A673 (cell line): ENCODE measurements at regions not wholly inside any gene's neighbourhood (a gene's known extent, or its start where the extent isn't known, plus 50 kb on each side); places are given as distances from the start of the nearest gene placed in this dataset.

Experiments
- BruUV-seq: library from RNA; stranded (reverse); fragments of 400-500 nt; replicated peaks from 2 replicates; lab custom pipeline; 2021; lab: Mats Ljungman, UMichigan
- CTCF ChIA-PET: fragments of 300-600 bp; sonication (Branson Sonifier 250); formaldehyde crosslinking; loops from one replicate; lab custom pipeline; 2022; ENCODE audit warnings: antibody characterized with exemption; lab: Charles Lee
- POLR2A ChIA-PET: fragments of 300-600 bp; sonication (Branson Sonifier 250); formaldehyde crosslinking; loops from one replicate; lab custom pipeline; 2022; ENCODE audit warnings: antibody characterized with exemption; ENCODE audit not compliant: low non-redundant PET; lab: Charles Lee
- DNase-seq: peaks from one replicate; pipeline ENCODE4 v3.0.0-alpha.2; 2015; ENCODE audit warnings: low spot score
- H3K27ac ChIP-seq: fragments of 200-600 bp; sonication (generic); 2 replicates; pipeline ENCODE4 v1.5.1; 2016; ENCODE audit warnings: mixed run types, low read depth, mild to moderate bottlenecking, mixed read lengths, antibody characterized with exemption, low read length; ENCODE audit not compliant: poor library complexity, severe bottlenecking
- H3K27me3 ChIP-seq: fragments of 200-600 bp; sonication (generic); replicated peaks from 2 replicates; pipeline ENCODE4 v1.6.1; 2017; ENCODE audit warnings: mixed run types, low read depth, mild to moderate bottlenecking, mixed read lengths, antibody characterized with exemption, low read length; ENCODE audit not compliant: insufficient read depth, poor library complexity
- H3K36me3 ChIP-seq: fragments of 200-600 bp; sonication (generic); 2 replicates; pipeline ENCODE4 v1.6.1; 2016; ENCODE audit warnings: mixed run types, mild to moderate bottlenecking, mixed read lengths, antibody characterized with exemption, low read length; ENCODE audit not compliant: insufficient read depth, poor library complexity, severe bottlenecking
- H3K4me1 ChIP-seq: fragments of 200-600 bp; sonication (generic); 2 replicates; pipeline ENCODE4 v1.6.1; 2017; ENCODE audit warnings: mixed run types, mild to moderate bottlenecking, mixed read lengths, antibody characterized with exemption, low read length; ENCODE audit not compliant: insufficient read depth, poor library complexity, severe bottlenecking
- H3K4me3 ChIP-seq: fragments of 200-600 bp; sonication (generic); 2 replicates; pipeline ENCODE4 v1.5.1; 2016; ENCODE audit warnings: low read depth, mixed run types, mild to moderate bottlenecking, mixed read lengths, low read length; ENCODE audit not compliant: poor library complexity, severe bottlenecking
- H3K9me3 ChIP-seq: fragments of 200-600 bp; sonication (generic); 2 replicates; pipeline ENCODE4 v1.6.1; 2016; ENCODE audit warnings: mixed run types, low read depth, mild to moderate bottlenecking, mixed read lengths, antibody characterized with exemption, low read length; ENCODE audit not compliant: poor library complexity, severe bottlenecking
- EZH2 ChIP-seq: fragments of 200-600 bp; sonication (generic); IDR thresholded peaks from 2 replicates; pipeline ENCODE4 v1.6.1; 2017; ENCODE audit warnings: borderline replicate concordance, low read depth, mild to moderate bottlenecking, mixed read lengths, antibody characterized with exemption, low read length; ENCODE audit not compliant: poor library complexity, severe bottlenecking
- intact Hi-C: fragments of 100-400 bp; cut with micrococcal nuclease; formaldehyde crosslinking; loops from one replicate; pipeline ENCODE4 v1.10.0; 2022; ENCODE audit not compliant: unreplicated experiment
- TF ChIP-seq, protein P1 (sequence below): fragments of 300-800, 200-600 bp; sonication (generic); conservative IDR thresholded peaks from 2 replicates; pipeline ENCODE4 v1.5.1; 2017; ENCODE audit warnings: low read depth, mild to moderate bottlenecking, antibody characterized with exemption, low read length, moderate library complexity, mixed read lengths

- intact Hi-C loops = no loop called here
- Histone ChIP-seq H3K4me1 (no peaks in the 10 kb centered on the region), H3K9me3 (no peaks in the 10 kb centered on the region), H3K27ac (no peak overlapping the region), H3K27me3 (no peaks in the 10 kb centered on the region), H3K36me3 (no peaks in the 10 kb centered on the region), H3K4me3 (no peak overlapping the region)
- ChIA-PET POLR2A (no interaction called here), CTCF (no interaction called here)
- TF ChIP-seq EZH2 = no peak
- TF ChIP-seq, protein P1, sequence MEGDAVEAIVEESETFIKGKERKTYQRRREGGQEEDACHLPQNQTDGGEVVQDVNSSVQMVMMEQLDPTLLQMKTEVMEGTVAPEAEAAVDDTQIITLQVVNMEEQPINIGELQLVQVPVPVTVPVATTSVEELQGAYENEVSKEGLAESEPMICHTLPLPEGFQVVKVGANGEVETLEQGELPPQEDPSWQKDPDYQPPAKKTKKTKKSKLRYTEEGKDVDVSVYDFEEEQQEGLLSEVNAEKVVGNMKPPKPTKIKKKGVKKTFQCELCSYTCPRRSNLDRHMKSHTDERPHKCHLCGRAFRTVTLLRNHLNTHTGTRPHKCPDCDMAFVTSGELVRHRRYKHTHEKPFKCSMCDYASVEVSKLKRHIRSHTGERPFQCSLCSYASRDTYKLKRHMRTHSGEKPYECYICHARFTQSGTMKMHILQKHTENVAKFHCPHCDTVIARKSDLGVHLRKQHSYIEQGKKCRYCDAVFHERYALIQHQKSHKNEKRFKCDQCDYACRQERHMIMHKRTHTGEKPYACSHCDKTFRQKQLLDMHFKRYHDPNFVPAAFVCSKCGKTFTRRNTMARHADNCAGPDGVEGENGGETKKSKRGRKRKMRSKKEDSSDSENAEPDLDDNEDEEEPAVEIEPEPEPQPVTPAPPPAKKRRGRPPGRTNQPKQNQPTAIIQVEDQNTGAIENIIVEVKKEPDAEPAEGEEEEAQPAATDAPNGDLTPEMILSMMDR = no peak
- BruUV-seq = no TSS peak
- no peak for DNase-seq
These were observed 226.0 kb upstream of the ITGA4 start for GRCh38 chr2:181231151-181231550.

- intact Hi-C loops = no loop called here
- H3K4me3 ChIP-seq = no peak overlapping the region
- TF ChIP-seq EZH2 = no peak
- TF ChIP-seq, protein P1 = no peak
- no TSS peak for BruUV-seq
- no peaks in the 10 kb centered on the region for H3K36me3 ChIP-seq
- no peak for DNase-seq
- CTCF ChIA-PET = no interaction called here
- H3K27me3 ChIP-seq = no peaks in the 10 kb centered on the region
- no peak overlapping the region for H3K27ac ChIP-seq
- no peaks in the 10 kb centered on the region for H3K4me1 ChIP-seq
- H3K9me3 ChIP-seq = no peaks in the 10 kb centered on the region
- POLR2A ChIA-PET = no interaction called here
These were observed 225.1 kb upstream of the ITGA4 start for GRCh38 chr2:181231886-181232621.

DNA sequence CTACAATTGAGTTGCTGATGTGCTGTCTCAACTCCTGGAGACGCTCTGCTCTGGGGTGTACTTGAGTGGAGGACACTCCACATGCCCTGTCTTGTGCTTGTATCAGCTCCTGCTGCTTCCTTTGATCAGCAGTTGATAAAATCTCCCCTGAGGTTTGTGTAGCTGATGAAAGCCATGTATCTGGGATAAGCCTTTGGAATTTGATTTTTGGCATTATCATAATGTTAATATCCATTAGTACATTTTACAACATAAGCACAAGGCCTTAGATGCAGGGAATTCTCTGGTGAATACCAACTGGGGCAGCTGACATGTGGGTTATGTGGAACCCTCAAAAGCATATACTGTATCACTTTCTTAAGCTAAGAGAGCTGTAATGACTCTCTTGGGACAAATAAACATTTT is 222.7 kb upstream of the ITGA4 start:
- Histone ChIP-seq H3K27ac (no peak overlapping the region), H3K4me3 (no peak overlapping the region), H3K27me3 (no peaks in the 10 kb centered on the region), H3K9me3 (no peaks in the 10 kb centered on the region), H3K4me1 (no peaks in the 10 kb centered on the region), H3K36me3 (no peaks in the 10 kb centered on the region)
- ChIA-PET CTCF (no interaction called here), POLR2A (no interaction called here)
- intact Hi-C loops = no loop called here
- TF ChIP-seq EZH2 = no peak
- TF ChIP-seq, protein P1 = no peak
- peak; percentile 33 for DNase-seq
- no TSS peak for BruUV-seq
